ENCODE measurements at regions not wholly inside any gene's neighbourhood (a gene's known extent, or its start where the extent isn't known, plus 50 kb on each side); places are given as distances from the start of the nearest gene placed in this dataset.
A peak's percentile ranks its signal among the peaks of the same experiment; 100 is the strongest.

- no peak for DNase-seq
- Mint-ChIP-seq H3K9me3 (peaks cover 0 to 2% (median 0%) of the 10 kb centered on the region in 6 donors), H3K36me3 (no peaks in the 10 kb centered on the region), H3K4me3 (no peak overlapping the region), H3K27me3 (ENCODE audit: low read depth in 3 of 3) (peaks cover 0 to 3% (median 1%) of the 10 kb centered on the region in 3 donors), H3K27ac (no peak overlapping the region), H3K4me1 (no peaks in the 10 kb centered on the region)
These were observed 406.2 kb upstream of the CWC22 start for GRCh38 chr2:180413336-180413735.

- H3K27ac Mint-ChIP-seq, result no peak overlapping the region
- H3K4me3 Mint-ChIP-seq, result no peak overlapping the region
- DNase-seq, result no peak
- no peaks in the 10 kb centered on the region for H3K36me3 Mint-ChIP-seq
- H3K4me1 Mint-ChIP-seq, result no peaks in the 10 kb centered on the region
- peaks cover 0 to 3% (median 1%) of the 10 kb centered on the region in 3 donors for H3K27me3 Mint-ChIP-seq (ENCODE audit: low read depth in 3 of 3)
- peaks cover 0 to 2% (median 0%) of the 10 kb centered on the region in 6 donors for H3K9me3 Mint-ChIP-seq
These were observed 405.1 kb upstream of the CWC22 start for GRCh38 chr2:180412219-180412618.

GRCh38 chr2:180411661-180412060 is 404.6 kb upstream of the CWC22 start:
- peaks cover 0 to 2% (median 0%) of the 10 kb centered on the region in 6 donors for H3K9me3 Mint-ChIP-seq
- no peak for DNase-seq
- H3K4me1 Mint-ChIP-seq, result no peaks in the 10 kb centered on the region
- peaks cover 0 to 3% (median 1%) of the 10 kb centered on the region in 3 donors for H3K27me3 Mint-ChIP-seq (ENCODE audit: low read depth in 3 of 3)
- no peak overlapping the region for H3K4me3 Mint-ChIP-seq
- no peaks in the 10 kb centered on the region for H3K36me3 Mint-ChIP-seq
- no peak overlapping the region for H3K27ac Mint-ChIP-seq

GRCh38 chr2:180406687-180407086 is 399.6 kb upstream of the CWC22 start:
- Mint-ChIP-seq H3K27me3 (ENCODE audit: low read depth in 3 of 3) (peaks cover 0 to 1% (median 0%) of the 10 kb centered on the region in 3 donors), H3K27ac (no peak overlapping the region), H3K4me3 (no peak overlapping the region), H3K9me3 (peaks cover 0 to 3% (median 0%) of the 10 kb centered on the region in 6 donors), H3K36me3 (no peaks in the 10 kb centered on the region), H3K4me1 (no peaks in the 10 kb centered on the region)
- no peak for DNase-seq

- Mint-ChIP-seq H3K36me3 (no peaks in the 10 kb centered on the region), H3K4me1 (no peaks in the 10 kb centered on the region), H3K27ac (no peak overlapping the region), H3K27me3 (ENCODE audit: low read depth in 3 of 3) (peaks cover 0 to 1% (median 0%) of the 10 kb centered on the region in 3 donors), H3K9me3 (peaks cover 0 to 4% (median 2%) of the 10 kb centered on the region in 6 donors), H3K4me3 (no peak overlapping the region)
- DNase-seq, result no peak
These were observed 398.4 kb upstream of the CWC22 start for GRCh38 chr2:180405520-180405919.

- DNase-seq, result no peak
- H3K4me3 Mint-ChIP-seq, result no peak overlapping the region
- H3K4me1 Mint-ChIP-seq, result no peaks in the 10 kb centered on the region
- peaks cover 0 to 3% (median 0%) of the 10 kb centered on the region in 3 donors for H3K36me3 Mint-ChIP-seq
- no peak overlapping the region for H3K27ac Mint-ChIP-seq
- peaks cover 1 to 6% (median 4%) of the 10 kb centered on the region in 3 donors for H3K27me3 Mint-ChIP-seq (ENCODE audit: low read depth in 3 of 3)
- peaks cover 4 to 37% (median 20%) of the 10 kb centered on the region in 6 donors for H3K9me3 Mint-ChIP-seq
These were observed 387.2 kb upstream of the CWC22 start for GRCh38 chr2:180394305-180394704.

- peaks cover 2 to 9% (median 4%) of the 10 kb centered on the region in 6 donors for H3K9me3 Mint-ChIP-seq
- H3K27me3 Mint-ChIP-seq (ENCODE audit: low read depth in 3 of 3), result peaks cover 0 to 4% (median 3%) of the 10 kb centered on the region in 3 donors
- H3K27ac Mint-ChIP-seq, result peak overlapping the region in 1 of 6 donors; percentile 31
- DNase-seq, result no peak
- no peak overlapping the region for H3K4me3 Mint-ChIP-seq
- no peaks in the 10 kb centered on the region for H3K4me1 Mint-ChIP-seq
- no peaks in the 10 kb centered on the region for H3K36me3 Mint-ChIP-seq
These were observed 378.6 kb upstream of the CWC22 start for GRCh38 chr2:180385601-180386201.

GRCh38 chr2:180376066-180376465 is 369.0 kb upstream of the CWC22 start:
- no peak overlapping the region for H3K4me3 Mint-ChIP-seq
- peaks cover 0 to 5% (median under 1%) of the 10 kb centered on the region in 6 donors for H3K9me3 Mint-ChIP-seq
- H3K36me3 Mint-ChIP-seq, result no peaks in the 10 kb centered on the region
- no peaks in the 10 kb centered on the region for H3K4me1 Mint-ChIP-seq
- no peak overlapping the region for H3K27ac Mint-ChIP-seq
- no peak for DNase-seq
- H3K27me3 Mint-ChIP-seq (ENCODE audit: low read depth in 3 of 3), result peaks cover 0 to 6% (median 1%) of the 10 kb centered on the region in 3 donors

- Mint-ChIP-seq H3K9me3 (peaks cover 0 to 6% (median under 1%) of the 10 kb centered on the region in 6 donors), H3K27ac (no peak overlapping the region), H3K4me1 (no peaks in the 10 kb centered on the region), H3K36me3 (no peaks in the 10 kb centered on the region), H3K4me3 (no peak overlapping the region), H3K27me3 (ENCODE audit: low read depth in 3 of 3) (peaks cover 0 to 6% (median 1%) of the 10 kb centered on the region in 3 donors)
- DNase-seq, result no peak
These were observed 367.6 kb upstream of the CWC22 start for GRCh38 chr2:180374502-180375281.

- Mint-ChIP-seq H3K9me3 (peaks cover 0 to 4% (median 0%) of the 10 kb centered on the region in 6 donors), H3K4me3 (no peak overlapping the region), H3K27ac (no peak overlapping the region), H3K4me1 (no peaks in the 10 kb centered on the region), H3K36me3 (no peaks in the 10 kb centered on the region), H3K27me3 (ENCODE audit: low read depth in 3 of 3) (peaks cover 1 to 4% (median 2%) of the 10 kb centered on the region in 3 donors)
- no peak for DNase-seq
These were observed 363.6 kb upstream of the CWC22 start for GRCh38 chr2:180370511-180371205.

GRCh38 chr2:180368881-180369280 is 361.8 kb upstream of the CWC22 start:
- Mint-ChIP-seq H3K4me1 (no peaks in the 10 kb centered on the region), H3K9me3 (peaks cover 0 to 4% (median 0%) of the 10 kb centered on the region in 6 donors), H3K36me3 (no peaks in the 10 kb centered on the region), H3K4me3 (no peak overlapping the region), H3K27ac (no peak overlapping the region), H3K27me3 (ENCODE audit: low read depth in 3 of 3) (peaks cover 1 to 4% (median 2%) of the 10 kb centered on the region in 3 donors)
- no peak for DNase-seq

GRCh38 chr2:180367815-180368214 is 360.7 kb upstream of the CWC22 start:
- Mint-ChIP-seq H3K36me3 (no peaks in the 10 kb centered on the region), H3K27ac (no peak overlapping the region), H3K4me3 (no peak overlapping the region), H3K4me1 (no peaks in the 10 kb centered on the region), H3K9me3 (peaks cover 0 to 4% (median 0%) of the 10 kb centered on the region in 6 donors), H3K27me3 (ENCODE audit: low read depth in 3 of 3) (peaks cover under 1 to 4% (median 1%) of the 10 kb centered on the region in 3 donors)
- no peak for DNase-seq

GRCh38 chr2:180366481-180366880 is 359.4 kb upstream of the CWC22 start:
- no peaks in the 10 kb centered on the region for H3K36me3 Mint-ChIP-seq
- peaks cover 0 to 4% (median 0%) of the 10 kb centered on the region in 3 donors for H3K27me3 Mint-ChIP-seq (ENCODE audit: low read depth in 3 of 3)
- DNase-seq, result no peak
- H3K4me1 Mint-ChIP-seq, result no peaks in the 10 kb centered on the region
- no peak overlapping the region for H3K27ac Mint-ChIP-seq
- H3K4me3 Mint-ChIP-seq, result no peak overlapping the region
- H3K9me3 Mint-ChIP-seq, result peaks cover 0 to 4% (median 0%) of the 10 kb centered on the region in 6 donors

- Mint-ChIP-seq H3K9me3 (peaks cover 0 to 1% (median 0%) of the 10 kb centered on the region in 6 donors), H3K36me3 (no peaks in the 10 kb centered on the region), H3K4me3 (no peak overlapping the region), H3K27me3 (ENCODE audit: low read depth in 3 of 3) (peaks cover 0 to 4% (median 0%) of the 10 kb centered on the region in 3 donors), H3K27ac (no peak overlapping the region), H3K4me1 (peaks cover 13 to 14% of the 10 kb centered on the region in 2 donors)
- no peak for DNase-seq
These were observed 357.6 kb upstream of the CWC22 start for GRCh38 chr2:180364719-180365118.
